ENCODE measurements at regions not wholly inside any gene's neighbourhood (a gene's known extent, or its start where the extent isn't known, plus 50 kb on each side); places are given as distances from the start of the nearest gene placed in this dataset.

DNA sequence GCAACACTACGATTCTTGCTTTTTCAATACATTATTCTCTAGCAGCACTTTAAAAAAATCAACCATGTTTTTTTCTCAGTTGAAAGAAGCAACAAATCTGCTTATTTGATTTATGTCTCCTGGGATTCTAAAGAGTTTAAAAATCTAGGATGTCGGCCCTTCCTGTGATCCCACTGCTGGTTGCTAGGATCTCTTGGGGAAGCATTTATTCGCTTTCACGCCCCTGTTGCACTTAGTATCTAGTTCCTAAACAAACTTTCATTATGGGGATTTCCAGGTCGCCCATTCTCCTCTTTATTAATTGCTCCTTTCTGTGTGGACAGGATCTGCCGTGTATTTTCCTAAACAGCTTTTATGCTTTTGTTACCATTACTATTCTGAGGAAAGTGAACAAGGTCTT, 313.5 kb downstream of the AGTPBP1 start:
- CTCF ChIA-PET: interaction anchor here (0.6 kb wide), 1 partner anchor 49 kb away, joined by 4 read pairs; no protein-coding TSS in a partner anchor

More for the DNA sequence above, 313.5 kb downstream of the AGTPBP1 start:
- intact Hi-C loops (cut with micrococcal nuclease): no loop called here
- H3K79me1 ChIP-seq (ENCODE audit: low read depth in 1 of 2, low read length in 2 of 2): no peaks in the 10 kb centered on the region
- no peak overlapping the region for H2BK5ac ChIP-seq (ENCODE audit: low read depth, low read length, poor library complexity, severe bottlenecking)
- no peak overlapping the region for H3K4me3 ChIP-seq (ENCODE audit: insufficient read depth, low read depth, low read length)
- no peak overlapping the region for H2AK5ac ChIP-seq (ENCODE audit: low read depth, low read length)
- H3K23ac ChIP-seq (ENCODE audit: low read depth, low read length): no peak overlapping the region
- in situ Hi-C loops (cut with MboI; ENCODE audit: low sequenced_read_pairs): no loop called here
- H3K4ac ChIP-seq (ENCODE audit: low read depth, low read length): no peak overlapping the region
- DNase-seq: no peak
- H3K9me1 ChIP-seq (ENCODE audit: insufficient read depth, low read length): no peaks in the 10 kb centered on the region
- H3K9ac ChIP-seq (ENCODE audit: low read depth, low read length): no peak overlapping the region
- dilution Hi-C loops (cut with HindIII; ENCODE audit: low sequenced_read_pairs, unreplicated experiment): no loop called here
- H3K27ac ChIP-seq (ENCODE audit: insufficient read depth, low read length): no peak overlapping the region
- H2AFZ ChIP-seq (replicated peaks; ENCODE audit: low read length, poor library complexity): no peak overlapping the region
- peaks cover 28% of the 10 kb centered on the region for H3K9me3 ChIP-seq (ENCODE audit: control insufficient read depth, insufficient read depth, low read length)
- H4K5ac ChIP-seq (ENCODE audit: low read depth, low read length): no peak overlapping the region
- no peak overlapping the region for H4K8ac ChIP-seq (ENCODE audit: low read depth in 2 of 2, low read length in 2 of 2)
- H4K91ac ChIP-seq (ENCODE audit: insufficient read depth, low read depth, low read length): no peak overlapping the region
- H2BK120ac ChIP-seq (ENCODE audit: low read depth, low read length): no peak overlapping the region
- no peak overlapping the region for H2BK20ac ChIP-seq (ENCODE audit: low read depth, low read length)
- no peak overlapping the region for H2AK9ac ChIP-seq (replicated peaks; ENCODE audit: low read depth, low read length, poor library complexity)
- BruUV-seq (replicated peaks): no TSS peak
- TF ChIP-seq CEBPB (IDR thresholded peaks at IDR 0.05; ENCODE audit: low read depth, low read length): no peak
- TF ChIP-seq FOS (IDR thresholded peaks at IDR 0.05; ENCODE audit: low read depth, low read length): no peak
- TF ChIP-seq RCOR1 (IDR thresholded peaks at IDR 0.05; ENCODE audit: insufficient replicate concordance, low read length): no peak
- no peak for TF ChIP-seq CHD1 (IDR thresholded peaks at IDR 0.05; ENCODE audit: low read depth, low read length)
- TF ChIP-seq, protein P1, sequence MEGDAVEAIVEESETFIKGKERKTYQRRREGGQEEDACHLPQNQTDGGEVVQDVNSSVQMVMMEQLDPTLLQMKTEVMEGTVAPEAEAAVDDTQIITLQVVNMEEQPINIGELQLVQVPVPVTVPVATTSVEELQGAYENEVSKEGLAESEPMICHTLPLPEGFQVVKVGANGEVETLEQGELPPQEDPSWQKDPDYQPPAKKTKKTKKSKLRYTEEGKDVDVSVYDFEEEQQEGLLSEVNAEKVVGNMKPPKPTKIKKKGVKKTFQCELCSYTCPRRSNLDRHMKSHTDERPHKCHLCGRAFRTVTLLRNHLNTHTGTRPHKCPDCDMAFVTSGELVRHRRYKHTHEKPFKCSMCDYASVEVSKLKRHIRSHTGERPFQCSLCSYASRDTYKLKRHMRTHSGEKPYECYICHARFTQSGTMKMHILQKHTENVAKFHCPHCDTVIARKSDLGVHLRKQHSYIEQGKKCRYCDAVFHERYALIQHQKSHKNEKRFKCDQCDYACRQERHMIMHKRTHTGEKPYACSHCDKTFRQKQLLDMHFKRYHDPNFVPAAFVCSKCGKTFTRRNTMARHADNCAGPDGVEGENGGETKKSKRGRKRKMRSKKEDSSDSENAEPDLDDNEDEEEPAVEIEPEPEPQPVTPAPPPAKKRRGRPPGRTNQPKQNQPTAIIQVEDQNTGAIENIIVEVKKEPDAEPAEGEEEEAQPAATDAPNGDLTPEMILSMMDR (conservative IDR thresholded peaks at IDR 0.05; ENCODE audit: low read depth, low read length): no peak
- no peak for TF ChIP-seq MXI1 (IDR thresholded peaks at IDR 0.05; ENCODE audit: borderline replicate concordance, low read depth, low read length)
- no peak for TF ChIP-seq BHLHE40 (IDR thresholded peaks at IDR 0.05; ENCODE audit: low read depth, low read length)
- no peak for TF ChIP-seq RAD21 (IDR thresholded peaks at IDR 0.05; ENCODE audit: low read length)
- TF ChIP-seq MAFK (IDR thresholded peaks at IDR 0.05; ENCODE audit: low read depth, low read length): no peak
- TF ChIP-seq, protein P2, sequence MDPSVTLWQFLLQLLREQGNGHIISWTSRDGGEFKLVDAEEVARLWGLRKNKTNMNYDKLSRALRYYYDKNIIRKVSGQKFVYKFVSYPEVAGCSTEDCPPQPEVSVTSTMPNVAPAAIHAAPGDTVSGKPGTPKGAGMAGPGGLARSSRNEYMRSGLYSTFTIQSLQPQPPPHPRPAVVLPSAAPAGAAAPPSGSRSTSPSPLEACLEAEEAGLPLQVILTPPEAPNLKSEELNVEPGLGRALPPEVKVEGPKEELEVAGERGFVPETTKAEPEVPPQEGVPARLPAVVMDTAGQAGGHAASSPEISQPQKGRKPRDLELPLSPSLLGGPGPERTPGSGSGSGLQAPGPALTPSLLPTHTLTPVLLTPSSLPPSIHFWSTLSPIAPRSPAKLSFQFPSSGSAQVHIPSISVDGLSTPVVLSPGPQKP (IDR thresholded peaks at IDR 0.05; ENCODE audit: borderline replicate concordance, low read depth, low read length): no peak
- TF ChIP-seq MAZ (IDR thresholded peaks at IDR 0.05; ENCODE audit: borderline replicate concordance, low read depth, low read length): no peak
- no peak for TF ChIP-seq POLR2A (IDR thresholded peaks at IDR 0.05; ENCODE audit: low read depth, low read length)
- TF ChIP-seq SMC3 (IDR thresholded peaks at IDR 0.05; ENCODE audit: low read depth, low read length): no peak
- no peak for TF ChIP-seq RFX5 (IDR thresholded peaks at IDR 0.05; ENCODE audit: low read depth, low read length)
- TF ChIP-seq, protein P3, sequence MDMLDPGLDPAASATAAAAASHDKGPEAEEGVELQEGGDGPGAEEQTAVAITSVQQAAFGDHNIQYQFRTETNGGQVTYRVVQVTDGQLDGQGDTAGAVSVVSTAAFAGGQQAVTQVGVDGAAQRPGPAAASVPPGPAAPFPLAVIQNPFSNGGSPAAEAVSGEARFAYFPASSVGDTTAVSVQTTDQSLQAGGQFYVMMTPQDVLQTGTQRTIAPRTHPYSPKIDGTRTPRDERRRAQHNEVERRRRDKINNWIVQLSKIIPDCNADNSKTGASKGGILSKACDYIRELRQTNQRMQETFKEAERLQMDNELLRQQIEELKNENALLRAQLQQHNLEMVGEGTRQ (IDR thresholded peaks at IDR 0.05; ENCODE audit: low read depth, low read length): no peak
- no peak for TF ChIP-seq NFE2L2 (IDR thresholded peaks at IDR 0.05; ENCODE audit: low read depth, low read length)
- no CpG with 5 or more reads among the region's 6 CpGs for WGBS, 2 experiments (ENCODE audit: extremely low coverage in 2 of 2, insufficient read length in 1 of 2)
- no peak overlapping the region for H3K18ac ChIP-seq (ENCODE audit: low read depth, low read length)
- no peak for ATAC-seq (ENCODE audit: low read depth)
- POLR2A ChIA-PET (ENCODE audit: unreplicated experiment): no interaction called here
- no peak overlapping the region for H3K14ac ChIP-seq (replicated peaks; ENCODE audit: low read depth, low read length)
- H3K4me1 ChIP-seq (ENCODE audit: control insufficient read depth, insufficient read depth, low read length): no peaks in the 10 kb centered on the region
- H2BK15ac ChIP-seq (ENCODE audit: low read depth, low read length): no peak overlapping the region
- no peak overlapping the region for H3K56ac ChIP-seq (ENCODE audit: extremely low read depth, insufficient read depth, low read length)
- H3K27me3 ChIP-seq (ENCODE audit: control insufficient read depth, insufficient read depth, low read length): no peaks in the 10 kb centered on the region
- H3K36me3 ChIP-seq (ENCODE audit: control insufficient read depth, insufficient read depth, low read length): no peaks in the 10 kb centered on the region
- H4K20me1 ChIP-seq (ENCODE audit: insufficient read depth, low read length): no peaks in the 10 kb centered on the region
- no peak overlapping the region for H3K4me2 ChIP-seq (ENCODE audit: low read depth, low read length)
